ENCODE measurements at regions not wholly inside any gene's neighbourhood (a gene's known extent, or its start where the extent isn't known, plus 50 kb on each side); places are given as distances from the start of the nearest gene placed in this dataset.
"Not testable (repeated sequence)": the region's sequence is repeated elsewhere in the genome, so short reads cannot be mapped to it uniquely, and the experiment has no call there.

GRCh38 chr14:82011460-82011859 lies 477.8 kb upstream of the SEL1L start:
- 97 to 100% methylated on average over 2 to 3 of the region's 3 CpGs for WGBS, 2 donors
- Histone ChIP-seq H3K4me1 (no peaks in the 10 kb centered on the region), H3K36me3 (no peaks in the 10 kb centered on the region), H3K27ac (no peak overlapping the region), H3K4me3 (no peak overlapping the region), H3K9me3 (no peaks in the 10 kb centered on the region), H3K27me3 (no peaks in the 10 kb centered on the region)
- TF ChIP-seq CTCF (IDR thresholded peaks at IDR 0.05) (no peak), POLR2AphosphoS5 (IDR thresholded peaks at IDR 0.05) (no peak), POLR2A (IDR thresholded peaks at IDR 0.05) (no peak), EP300 (IDR thresholded peaks at IDR 0.05) (no peak)
- ATAC-seq (ENCODE audit: low FRiP score in 2 of 2) (peak; percentile 8 to 67), DNase-seq (no peak)

GRCh38 chr14:82029038-82029437 lies 495.4 kb upstream of the SEL1L start:
- 74 to 81% methylated on average over 1 of the region's 1 CpG for WGBS, 2 donors
- Histone ChIP-seq H3K27me3 (no peaks in the 10 kb centered on the region), H3K36me3 (no peaks in the 10 kb centered on the region), H3K4me3 (no peak overlapping the region), H3K27ac (no peak overlapping the region), H3K9me3 (peaks cover 0 to 6% (median 0%) of the 10 kb centered on the region in 4 donors), H3K4me1 (no peaks in the 10 kb centered on the region)
- ATAC-seq (ENCODE audit: low FRiP score in 2 of 2), result no peak
- TF ChIP-seq POLR2AphosphoS5 (IDR thresholded peaks at IDR 0.05), result no peak
- no peak for TF ChIP-seq CTCF (IDR thresholded peaks at IDR 0.05)
- no peak for DNase-seq

- Histone ChIP-seq H3K9me3 (no peaks in the 10 kb centered on the region), H3K4me1 (no peaks in the 10 kb centered on the region), H3K27me3 (no peaks in the 10 kb centered on the region), H3K27ac (no peak overlapping the region), H3K4me3 (no peak overlapping the region), H3K36me3 (no peaks in the 10 kb centered on the region)
- DNase-seq (no peak), ATAC-seq (ENCODE audit: low FRiP score in 2 of 2) (no peak)
- WGBS, 2 donors, result 54% methylated on average over 3 of the region's 3 CpGs; no CpG with 5 or more reads in 1 of the 2 donors
- TF ChIP-seq POLR2AphosphoS5 (IDR thresholded peaks at IDR 0.05), result no peak
- no peak for TF ChIP-seq POLR2A (IDR thresholded peaks at IDR 0.05)
- TF ChIP-seq EP300 (IDR thresholded peaks at IDR 0.05), result no peak
- TF ChIP-seq CTCF (IDR thresholded peaks at IDR 0.05), result no peak
Measured at GRCh38 chr14:82035397-82035796, 501.7 kb upstream of the SEL1L start.

GRCh38 chr14:82038066-82038465 lies 504.4 kb upstream of the SEL1L start:
- H3K27ac ChIP-seq; H3K9me3 ChIP-seq; H3K36me3 ChIP-seq; H3K27me3 ChIP-seq; H3K4me3 ChIP-seq; DNase-seq; ATAC-seq (ENCODE audit: low FRiP score in 2 of 2); H3K4me1 ChIP-seq: not testable (repeated sequence)
- WGBS, 2 donors, result 89 to 90% methylated on average over 3 of the region's 3 CpGs

DNA sequence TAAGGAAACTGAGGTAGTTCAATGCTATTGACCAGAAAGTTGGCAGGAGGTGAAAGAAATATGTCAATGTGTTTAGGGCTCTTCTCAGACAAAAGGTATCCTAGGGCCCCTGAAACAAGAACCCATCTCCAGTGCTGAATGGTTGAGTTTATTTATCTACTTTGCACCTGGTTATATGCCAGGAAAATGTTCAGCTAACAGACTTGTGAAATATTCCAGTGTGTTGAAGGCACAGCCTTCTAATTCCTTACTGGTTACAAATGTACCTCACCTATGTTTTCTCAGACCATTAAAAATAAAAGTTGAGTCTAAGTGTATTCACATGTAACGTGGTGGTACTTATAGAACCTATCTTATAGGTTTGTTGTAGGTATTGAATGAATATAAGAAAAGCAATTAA lies 511.7 kb upstream of the SEL1L start:
- H3K4me3 ChIP-seq, result no peak overlapping the region
- H3K27ac ChIP-seq, result no peak overlapping the region
- 58 to 74% methylated on average over 1 of the region's 1 CpG for WGBS, 2 donors
- H3K27me3 ChIP-seq, result no peaks in the 10 kb centered on the region
- DNase-seq (no peak), ATAC-seq (ENCODE audit: low FRiP score in 2 of 2) (no peak)
- TF ChIP-seq POLR2AphosphoS5 (IDR thresholded peaks at IDR 0.05) (no peak), EP300 (IDR thresholded peaks at IDR 0.05) (no peak), CTCF (IDR thresholded peaks at IDR 0.05) (no peak), POLR2A (IDR thresholded peaks at IDR 0.05) (no peak)
- H3K36me3 ChIP-seq, result no peaks in the 10 kb centered on the region
- no peaks in the 10 kb centered on the region for H3K9me3 ChIP-seq
- H3K4me1 ChIP-seq, result no peaks in the 10 kb centered on the region

Measured in upper lobe of left lung (tissue), 6 donors.